Hepatocyte (in vitro differentiated cells): ENCODE measurements at regions not wholly inside any gene's neighbourhood (a gene's known extent, or its start where the extent isn't known, plus 50 kb on each side); places are given as distances from the start of the nearest gene placed in this dataset.

Source experiments
- EZH2 ChIP-seq: fragments of 200-600 bp; sonication (generic); IDR thresholded peaks from 2 replicates; pipeline ENCODE4 v1.6.1; 2016; ENCODE audit warnings: antibody characterized with exemption, mild to moderate bottlenecking, borderline replicate concordance
- EZH2phosphoT487 ChIP-seq: fragments of 200-600 bp; sonication (generic); IDR thresholded peaks from one replicate; pipeline ENCODE4 v1.6.1; 2018; ENCODE audit warnings: antibody characterized with exemption, mild to moderate bottlenecking, low read depth, moderate library complexity; ENCODE audit not compliant: unreplicated experiment, severe bottlenecking
- TF ChIP-seq, protein P1 (sequence below): fragments of 200-600 bp; sonication (generic); IDR thresholded peaks from 2 replicates; pipeline ENCODE4 v1.5.1; 2016; ENCODE audit warnings: antibody characterized with exemption, mild to moderate bottlenecking; ENCODE audit not compliant: poor library complexity

DNA sequence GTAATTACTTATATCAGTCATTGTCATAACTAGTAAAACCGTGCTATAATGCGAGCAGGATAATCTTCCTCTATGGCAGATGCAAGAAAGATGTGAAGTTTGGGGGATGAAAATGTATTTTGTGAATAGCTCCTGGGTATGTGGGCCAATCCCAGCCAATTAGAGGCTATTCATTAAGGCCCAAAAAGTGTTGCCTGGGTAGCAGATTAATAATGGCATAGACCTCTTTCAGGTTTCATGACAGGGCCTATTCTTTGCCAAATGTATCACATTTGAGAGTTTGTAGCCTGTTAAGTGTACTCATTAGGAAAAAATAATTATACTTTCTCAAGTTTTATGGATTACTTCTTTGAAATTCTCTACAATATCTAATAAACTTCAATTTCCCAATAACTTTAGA, 199.2 kb upstream of the POU3F2 start:
- TF ChIP-seq EZH2 (no peak), EZH2phosphoT487 (no peak)
- TF ChIP-seq, protein P1, sequence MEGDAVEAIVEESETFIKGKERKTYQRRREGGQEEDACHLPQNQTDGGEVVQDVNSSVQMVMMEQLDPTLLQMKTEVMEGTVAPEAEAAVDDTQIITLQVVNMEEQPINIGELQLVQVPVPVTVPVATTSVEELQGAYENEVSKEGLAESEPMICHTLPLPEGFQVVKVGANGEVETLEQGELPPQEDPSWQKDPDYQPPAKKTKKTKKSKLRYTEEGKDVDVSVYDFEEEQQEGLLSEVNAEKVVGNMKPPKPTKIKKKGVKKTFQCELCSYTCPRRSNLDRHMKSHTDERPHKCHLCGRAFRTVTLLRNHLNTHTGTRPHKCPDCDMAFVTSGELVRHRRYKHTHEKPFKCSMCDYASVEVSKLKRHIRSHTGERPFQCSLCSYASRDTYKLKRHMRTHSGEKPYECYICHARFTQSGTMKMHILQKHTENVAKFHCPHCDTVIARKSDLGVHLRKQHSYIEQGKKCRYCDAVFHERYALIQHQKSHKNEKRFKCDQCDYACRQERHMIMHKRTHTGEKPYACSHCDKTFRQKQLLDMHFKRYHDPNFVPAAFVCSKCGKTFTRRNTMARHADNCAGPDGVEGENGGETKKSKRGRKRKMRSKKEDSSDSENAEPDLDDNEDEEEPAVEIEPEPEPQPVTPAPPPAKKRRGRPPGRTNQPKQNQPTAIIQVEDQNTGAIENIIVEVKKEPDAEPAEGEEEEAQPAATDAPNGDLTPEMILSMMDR, result no peak
